ENCODE measurements at regions not wholly inside any gene's neighbourhood (a gene's known extent, or its start where the extent isn't known, plus 50 kb on each side); places are given as distances from the start of the nearest gene placed in this dataset.

GRCh38 chr13:83215627-83216026 is 666.6 kb downstream of the SLITRK1 start:
- DNase-seq (ENCODE audit: low read depth, low spot score) (no peak), FAIRE-seq (no peak)
- no peaks in the 10 kb centered on the region for H3K4me1 ChIP-seq (ENCODE audit: control insufficient read depth, extremely low read depth, insufficient read depth, low read length)
- no peak overlapping the region for H2AFZ ChIP-seq (ENCODE audit: low read depth, low read length)
- TF ChIP-seq GATA2 (IDR thresholded peaks at IDR 0.05; ENCODE audit: insufficient read depth, insufficient read length, low read depth, low read length) (no peak), MYC (IDR thresholded peaks at IDR 0.05; ENCODE audit: low read depth, low read length) (no peak), FOS (IDR thresholded peaks at IDR 0.05; ENCODE audit: borderline replicate concordance, insufficient read depth, low read length) (no peak), CTCF (IDR thresholded peaks at IDR 0.05; ENCODE audit: extremely low read depth in 1 of 2, insufficient read depth in 1 of 2, low read depth in 1 of 2, low read length in 2 of 2) (no peak), EZH2 (IDR thresholded peaks at IDR 0.05; ENCODE audit: borderline replicate concordance, low read depth, low read length, severe bottlenecking) (no peak), JUN (IDR thresholded peaks at IDR 0.05; ENCODE audit: borderline replicate concordance, insufficient read depth, insufficient read length, low read depth) (no peak), POLR2AphosphoS5 (IDR thresholded peaks at IDR 0.05; ENCODE audit: insufficient read depth, low read depth, low read length) (no peak), POLR2A (IDR thresholded peaks at IDR 0.05; ENCODE audit: low read depth, low read length) (no peak)
- TF ChIP-seq, protein P1, sequence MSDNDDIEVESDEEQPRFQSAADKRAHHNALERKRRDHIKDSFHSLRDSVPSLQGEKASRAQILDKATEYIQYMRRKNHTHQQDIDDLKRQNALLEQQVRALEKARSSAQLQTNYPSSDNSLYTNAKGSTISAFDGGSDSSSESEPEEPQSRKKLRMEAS (IDR thresholded peaks at IDR 0.05; ENCODE audit: insufficient read depth, insufficient read length), result no peak
- no peaks in the 10 kb centered on the region for H3K9me1 ChIP-seq (replicated peaks; ENCODE audit: control insufficient read depth, extremely low read depth, insufficient read depth, low read length)
- H3K4me2 ChIP-seq (ENCODE audit: insufficient read depth, low read length), result no peak overlapping the region
- POLR2A ChIA-PET, result no interaction called here
- CTCF ChIA-PET, result no interaction called here
- no peaks in the 10 kb centered on the region for H3K79me2 ChIP-seq (ENCODE audit: control insufficient read depth, insufficient read depth, low read length)
- H4K20me1 ChIP-seq (replicated peaks; ENCODE audit: control insufficient read depth, extremely low read depth, insufficient read depth, low read length), result no peaks in the 10 kb centered on the region
- no TSS peak for BruUV-seq (replicated peaks)
- H3K9me3 ChIP-seq (replicated peaks; ENCODE audit: control insufficient read depth, insufficient read depth, low read length), result no peaks in the 10 kb centered on the region
- no peaks in the 10 kb centered on the region for H3K36me3 ChIP-seq (ENCODE audit: control insufficient read depth in 2 of 2, extremely low read depth in 1 of 2, insufficient read depth in 2 of 2, low read length in 2 of 2)
- intact Hi-C loops (cut with micrococcal nuclease) (no loop called here), dilution Hi-C loops (cut with MboI; ENCODE audit: extremely low pct_ligation_motif_present, low sequenced_read_pairs) (no loop called here)
- no peak overlapping the region for H3K9ac ChIP-seq (replicated peaks; ENCODE audit: extremely low read depth, insufficient read depth, low read length)
- H3K27me3 ChIP-seq (ENCODE audit: control insufficient read depth in 2 of 2, insufficient read depth in 2 of 2, low read length in 2 of 2), result no peaks in the 10 kb centered on the region
- H3K4me3 ChIP-seq (replicated peaks in 1 of 3; ENCODE audit: insufficient read depth in 1 of 3, low read depth in 1 of 3, low read length in 3 of 3), result no peak overlapping the region
- H3K27ac ChIP-seq (ENCODE audit: insufficient read depth, low read depth, low read length), result no peak overlapping the region

All from endothelial cell of umbilical vein (primary cell).